Right renal cortex interstitium (tissue), 3 donors: ENCODE measurements at regions not wholly inside any gene's neighbourhood (a gene's known extent, or its start where the extent isn't known, plus 50 kb on each side); places are given as distances from the start of the nearest gene placed in this dataset.

ENCODE experiments used
- DNase-seq, 3 donors: peaks; one replicate each; pipeline ENCODE4 v3.0.0-alpha.2; 2013; ENCODE audit warnings: low read depth in 3 of 3, low spot score in 2 of 3

GRCh38 chr1:208536212-208536611 is 292.0 kb upstream of the PLXNA2 start:
- DNase-seq: no peak

GRCh38 chr1:208537198-208537597 is 293.0 kb upstream of the PLXNA2 start:
- no peak for DNase-seq

GRCh38 chr1:208538078-208538477 is 293.9 kb upstream of the PLXNA2 start:
- DNase-seq: no peak

GRCh38 chr1:208538587-208538986 is 294.4 kb upstream of the PLXNA2 start:
- no peak for DNase-seq

- DNase-seq: no peak
Measured at GRCh38 chr1:208540724-208541123, 296.5 kb upstream of the PLXNA2 start.

- no peak for DNase-seq
Measured at GRCh38 chr1:208541225-208541855, 297.2 kb upstream of the PLXNA2 start.

- no peak for DNase-seq
Measured at GRCh38 chr1:208542309-208542708, 298.1 kb upstream of the PLXNA2 start.

- DNase-seq: no peak
Measured at GRCh38 chr1:208544053-208544452, 299.9 kb upstream of the PLXNA2 start.

- no peak for DNase-seq
Measured at GRCh38 chr1:208544794-208545193, 300.6 kb upstream of the PLXNA2 start.

GRCh38 chr1:208551024-208551423 is 306.8 kb upstream of the PLXNA2 start:
- no peak for DNase-seq

- no peak for DNase-seq
Measured at GRCh38 chr1:208551633-208552320, 307.6 kb upstream of the PLXNA2 start.

- no peak for DNase-seq
Measured at GRCh38 chr1:208552928-208553327, 308.7 kb upstream of the PLXNA2 start.

- DNase-seq: no peak
Measured at GRCh38 chr1:208556461-208556860, 312.3 kb upstream of the PLXNA2 start.

GRCh38 chr1:208557046-208557722 is 313.0 kb upstream of the PLXNA2 start:
- no peak for DNase-seq

GRCh38 chr1:208557723-208558094 is 313.5 kb upstream of the PLXNA2 start:
- DNase-seq: no peak

- no peak for DNase-seq
Measured at GRCh38 chr1:208559597-208560329, 315.6 kb upstream of the PLXNA2 start.

GRCh38 chr1:208562151-208562960 is 318.2 kb upstream of the PLXNA2 start:
- no peak for DNase-seq

GRCh38 chr1:208564466-208564865 is 320.3 kb upstream of the PLXNA2 start:
- no peak for DNase-seq

GRCh38 chr1:208565756-208566440 is 321.7 kb upstream of the PLXNA2 start:
- DNase-seq: no peak

GRCh38 chr1:208569181-208569580 is 325.0 kb upstream of the PLXNA2 start:
- DNase-seq: no peak
